Limb (tissue), 2 donors: ENCODE measurements at regions not wholly inside any gene's neighbourhood (a gene's known extent, or its start where the extent isn't known, plus 50 kb on each side); places are given as distances from the start of the nearest gene placed in this dataset.

Experiments used
- DNase-seq, 2 donors: peaks; one replicate each; pipeline ENCODE4 v3.0.0-alpha.2; 2016; ENCODE audit errors: extremely low spot score in 2 of 2

DNA sequence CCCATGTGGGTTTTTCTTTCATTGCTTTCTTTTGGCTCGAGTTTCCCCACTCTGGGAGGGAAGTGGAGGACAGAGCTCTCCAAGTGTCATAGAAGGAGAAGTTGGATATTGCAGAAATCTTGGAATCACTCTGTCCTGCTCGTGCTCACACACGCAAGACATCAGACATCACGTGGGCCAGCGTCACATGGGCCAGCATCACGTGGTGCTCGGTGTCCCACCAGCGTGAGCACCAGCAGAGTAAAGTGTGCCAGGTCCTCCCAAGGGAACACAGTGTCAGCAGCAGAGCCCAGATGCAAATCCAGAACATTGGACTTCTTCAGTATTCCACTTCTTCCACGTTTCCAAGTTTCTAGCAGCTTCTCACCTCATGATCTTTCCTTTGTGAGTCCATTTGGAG lies 327.0 kb downstream of the FOXL1 start:
- no peak for DNase-seq

DNA sequence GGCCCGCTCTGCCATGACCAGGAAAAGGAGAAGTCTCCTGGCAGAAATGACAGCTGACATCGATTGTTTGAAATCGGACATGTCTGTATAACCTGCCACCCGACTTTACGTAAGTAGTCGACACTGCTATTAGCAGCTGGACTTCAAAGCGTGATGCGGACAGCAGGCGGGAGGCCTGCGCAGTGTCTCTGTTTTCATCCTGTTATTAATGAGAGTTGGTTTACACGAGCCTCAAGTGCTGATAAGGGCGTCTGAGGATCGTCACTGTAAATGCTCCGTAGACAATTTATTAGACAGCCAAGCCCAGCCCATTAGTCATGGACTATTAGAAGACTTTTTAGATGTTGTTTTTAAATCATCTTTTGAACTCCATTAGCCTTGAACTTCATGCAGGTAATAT lies 328.3 kb downstream of the FOXL1 start:
- no peak for DNase-seq

DNA sequence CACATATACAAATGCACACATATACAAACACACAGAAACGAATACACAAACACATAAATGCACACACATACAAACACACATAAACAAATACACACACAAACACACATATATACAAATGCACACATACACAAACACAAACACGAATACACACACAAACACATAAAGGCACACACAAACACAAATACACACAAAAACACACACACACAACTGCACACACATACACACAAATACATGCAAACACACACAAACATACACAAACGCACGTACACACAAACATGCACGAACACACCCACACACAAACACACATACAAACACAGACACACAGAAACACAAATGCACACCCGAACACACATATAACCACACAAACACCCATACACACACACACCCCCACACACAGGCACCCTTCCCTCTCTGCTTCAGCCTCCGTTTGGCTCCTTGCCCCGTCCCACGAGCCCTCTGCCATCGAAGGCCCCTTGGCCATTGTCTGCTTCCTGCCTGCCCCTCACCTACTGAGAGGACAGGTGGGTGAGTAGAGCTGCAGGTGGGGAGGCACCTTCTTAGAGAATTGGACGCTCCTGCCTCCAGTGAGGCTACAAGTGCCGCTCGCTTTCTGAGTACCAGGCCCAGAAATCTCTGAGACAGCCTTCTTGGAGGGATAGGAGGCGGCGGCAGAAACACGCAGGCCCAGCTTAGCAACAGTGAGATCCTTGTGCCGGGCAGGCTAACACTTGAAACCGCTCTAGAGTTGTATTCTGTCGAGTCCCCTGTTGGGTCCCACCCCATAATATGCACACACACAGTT lies 331.2 kb downstream of the FOXL1 start:
- DNase-seq: no peak

DNA sequence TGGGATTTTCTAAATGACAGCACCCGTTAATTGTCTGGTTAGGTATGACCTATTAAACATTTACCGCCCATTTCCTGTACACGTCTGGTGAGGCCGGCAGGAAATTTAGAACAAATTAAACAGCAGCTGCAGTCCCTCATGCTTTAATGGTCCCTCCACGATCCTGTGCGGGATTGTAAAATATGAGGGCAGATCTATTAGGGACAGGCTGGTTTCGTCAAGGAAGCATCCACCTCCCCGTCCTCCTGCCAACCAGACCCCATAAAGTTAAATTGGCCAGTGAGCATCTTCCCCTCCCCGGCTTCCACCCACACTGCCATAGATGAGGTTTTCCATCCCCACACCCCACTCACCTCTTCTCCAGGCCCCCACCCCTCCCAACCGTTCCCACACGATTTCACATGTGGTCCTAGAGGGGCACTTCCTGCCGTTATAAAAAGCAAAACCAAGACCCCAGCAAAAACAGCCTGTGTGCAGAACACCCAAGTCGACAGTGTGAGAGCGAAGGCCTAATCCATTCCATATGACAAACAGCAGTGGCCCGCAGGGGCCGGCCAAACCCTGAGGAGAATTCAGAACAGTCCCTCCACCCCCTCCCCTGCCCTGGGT lies 331.9 kb downstream of the FOXL1 start:
- no peak for DNase-seq

DNA sequence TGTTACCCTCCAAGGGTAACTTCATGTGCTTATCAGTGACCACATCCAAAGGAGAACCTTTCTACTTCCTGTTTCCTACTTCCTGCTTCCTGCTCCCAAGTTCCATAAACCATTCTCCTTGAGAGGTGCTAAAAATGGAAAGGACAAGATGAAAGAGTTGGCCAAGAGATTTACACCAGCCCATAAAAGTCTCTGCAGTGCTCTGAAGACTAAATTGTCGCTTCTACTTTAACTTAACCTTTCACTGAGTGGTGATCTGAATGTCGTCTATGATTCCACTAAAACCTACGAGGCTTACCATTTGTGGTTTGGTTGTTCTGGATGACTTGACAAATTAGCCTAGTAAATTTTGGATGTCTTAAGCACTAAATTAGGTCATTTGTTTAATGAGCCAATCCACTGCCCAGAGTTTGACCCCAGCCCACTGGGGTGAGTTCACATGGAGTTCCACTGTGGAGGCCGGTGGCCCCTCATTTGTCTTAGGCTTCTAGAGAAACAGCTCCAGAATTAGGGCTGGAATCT lies 333.1 kb downstream of the FOXL1 start:
- DNase-seq: no peak

DNA sequence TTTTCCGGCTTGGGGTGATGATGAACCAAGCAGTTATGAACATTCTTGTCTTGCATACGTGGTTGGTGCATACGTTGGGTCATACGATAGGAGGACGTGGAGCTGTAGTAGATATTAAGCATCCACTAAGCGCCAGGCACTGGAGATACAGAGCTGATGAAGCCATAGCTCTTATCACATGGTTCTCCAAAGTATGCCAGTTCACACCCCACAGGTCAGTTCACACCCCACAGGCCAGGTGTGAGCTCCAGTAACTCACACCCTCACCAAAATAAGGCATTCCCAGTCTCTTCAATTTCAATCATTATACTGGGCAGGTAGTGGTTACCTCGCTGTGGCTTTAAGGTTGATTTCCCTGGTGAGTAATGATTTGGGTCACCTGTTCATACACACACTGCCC lies 335.5 kb downstream of the FOXL1 start:
- no peak for DNase-seq

DNA sequence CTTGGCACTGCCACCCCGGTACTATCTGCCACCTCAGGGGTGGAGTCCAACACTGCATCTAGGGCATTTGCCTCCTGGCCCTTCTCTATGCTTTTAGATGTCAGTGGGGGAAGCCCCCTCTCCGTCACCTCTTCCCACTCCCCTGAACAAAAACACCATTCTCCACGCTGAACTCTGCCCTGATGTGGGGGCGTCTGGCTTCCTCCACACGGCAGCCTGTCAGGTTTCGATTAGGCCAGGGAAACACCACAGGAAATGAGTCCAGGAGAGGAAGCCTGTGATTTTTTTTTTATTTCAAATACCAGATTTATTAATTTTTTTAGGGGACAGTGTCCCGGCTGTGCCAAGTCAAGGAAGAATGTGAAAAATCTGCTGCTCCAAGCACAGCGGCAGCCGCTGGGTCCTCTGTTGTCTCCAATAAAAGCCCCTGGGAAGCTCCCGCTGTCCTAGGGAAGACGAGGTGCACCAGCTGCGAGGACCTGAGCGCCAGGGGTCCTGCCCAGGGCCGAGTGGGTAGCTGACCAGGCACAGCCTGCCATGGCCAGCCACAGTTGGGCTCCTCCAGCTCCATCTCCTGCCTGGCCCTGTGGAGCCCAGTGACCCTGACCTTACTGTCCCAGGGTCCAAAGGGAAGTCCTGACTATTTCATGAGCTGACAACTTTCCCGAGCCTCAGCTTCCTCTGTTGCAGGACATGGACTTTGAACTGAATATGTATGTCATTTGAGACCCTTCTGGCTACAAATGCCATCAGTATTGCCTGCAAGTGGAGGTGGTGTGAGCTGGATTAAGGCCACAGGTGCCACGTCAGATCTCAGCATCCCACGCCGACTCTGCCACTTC lies 336.7 kb downstream of the FOXL1 start:
- no peak for DNase-seq

DNA sequence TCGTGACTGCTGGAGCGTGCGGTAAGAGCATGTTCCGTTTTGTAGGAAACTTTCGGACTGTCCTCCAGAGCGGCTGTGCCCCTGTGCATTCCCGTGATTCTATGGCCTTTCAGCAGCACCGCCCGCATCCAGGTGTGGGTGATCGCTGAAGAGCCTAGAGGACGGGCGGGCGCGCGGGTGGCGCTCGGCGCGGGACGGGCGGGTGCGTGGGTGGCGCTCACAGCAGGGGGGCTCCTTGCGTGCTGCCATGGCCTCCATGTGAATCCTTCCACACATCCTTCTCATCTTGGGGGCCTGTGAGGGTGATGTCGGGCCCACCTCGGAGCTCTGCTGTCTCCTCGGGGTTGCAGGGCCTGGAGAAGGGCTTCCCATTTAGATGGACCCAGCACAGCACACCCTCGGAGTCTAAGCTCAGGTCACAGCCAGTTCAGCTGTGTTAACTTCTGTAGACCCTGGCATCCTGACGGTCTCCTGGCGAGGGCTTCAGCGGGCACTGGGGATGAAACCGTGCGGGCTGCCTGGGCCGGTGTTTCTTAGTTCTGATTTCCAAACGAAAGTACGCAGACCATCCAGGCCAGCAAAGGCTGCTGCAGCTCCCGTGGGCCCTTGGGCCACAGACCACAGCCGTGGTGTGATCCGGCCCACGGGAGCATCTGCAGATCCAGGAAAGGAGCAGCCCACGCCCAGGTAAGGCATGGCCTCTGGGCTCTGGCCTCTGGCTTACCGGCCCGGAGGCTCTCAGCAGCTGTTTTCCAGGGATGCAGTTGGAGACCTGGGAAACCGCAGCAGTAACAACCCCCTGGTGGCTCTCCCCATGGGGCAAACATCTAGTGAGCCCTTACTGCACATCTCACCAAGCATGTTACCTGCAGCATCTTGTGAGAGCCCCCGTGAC lies 339.4 kb downstream of the FOXL1 start:
- DNase-seq: no peak

DNA sequence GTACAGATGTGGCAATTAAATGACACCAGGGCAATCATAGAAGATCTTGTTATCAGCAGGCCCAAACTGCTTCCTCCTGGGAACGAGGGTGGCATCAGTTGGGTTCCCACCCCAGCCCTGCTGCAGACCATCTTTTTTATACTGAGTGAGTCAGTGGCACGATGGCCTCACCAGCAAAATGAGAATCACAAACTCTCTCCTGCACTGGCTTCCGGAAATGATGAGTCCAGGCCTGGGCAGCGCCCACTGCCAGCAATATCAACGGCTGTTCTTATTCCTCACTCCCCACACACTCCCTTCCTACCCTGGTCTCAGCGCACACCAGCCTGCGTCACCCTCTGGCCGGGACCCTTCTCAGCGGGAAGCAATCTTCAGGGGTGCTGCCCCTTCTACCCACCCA lies 340.3 kb downstream of the FOXL1 start:
- no peak for DNase-seq

DNA sequence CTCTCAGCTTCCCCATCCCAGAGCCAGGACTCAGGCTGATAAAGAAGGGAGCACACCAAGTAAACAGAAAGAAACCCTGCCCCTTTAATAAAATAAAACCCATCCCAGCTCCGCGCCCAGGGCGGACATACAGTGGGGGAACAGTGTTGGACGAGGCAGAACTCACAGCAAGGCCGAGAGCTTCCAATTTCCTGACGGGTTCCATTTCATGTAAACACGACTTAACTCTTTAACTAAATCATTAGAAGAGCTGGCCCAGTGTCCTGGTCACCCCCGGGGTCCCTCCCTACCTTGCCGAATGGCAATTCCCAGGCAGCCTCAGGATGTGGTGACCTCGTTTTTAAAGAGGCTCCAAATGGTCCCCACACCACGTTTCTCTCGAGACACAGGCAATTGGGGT lies 340.7 kb downstream of the FOXL1 start:
- DNase-seq: no peak

DNA sequence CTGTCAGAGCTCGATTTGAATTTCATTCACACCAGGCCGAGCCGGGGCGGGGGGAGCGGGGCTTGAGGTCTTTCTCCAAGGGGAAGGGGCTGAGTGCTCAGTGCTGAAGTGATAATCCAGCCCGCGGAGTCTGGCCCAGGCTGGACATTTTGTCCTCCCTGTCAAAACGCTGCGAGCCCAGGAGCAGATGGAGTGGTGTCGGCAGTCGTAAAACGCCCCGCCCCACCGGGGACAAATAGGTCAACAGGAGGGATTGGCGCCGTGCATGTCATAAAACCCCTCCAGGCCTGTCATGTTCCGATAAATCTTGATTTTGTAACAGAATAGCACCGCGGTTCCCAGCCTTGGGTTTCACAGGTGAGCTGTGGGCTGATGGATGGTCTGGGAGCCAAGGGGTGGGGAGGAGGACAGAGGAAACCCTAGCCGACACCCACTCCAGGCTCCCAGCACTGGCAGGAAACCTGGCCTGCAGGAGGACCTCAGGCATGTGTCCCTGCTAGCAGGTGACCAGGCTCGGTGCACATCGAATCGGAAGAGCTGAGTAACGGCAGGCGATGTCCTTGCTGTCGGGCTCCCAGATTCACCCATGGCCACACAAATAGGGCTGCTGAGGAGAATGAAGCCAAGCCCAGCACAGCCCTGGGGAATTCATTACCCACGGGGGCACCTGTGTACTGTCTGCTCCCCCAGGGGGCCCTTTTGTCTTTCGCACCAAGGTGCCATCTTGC lies 341.4 kb downstream of the FOXL1 start:
- no peak for DNase-seq

DNA sequence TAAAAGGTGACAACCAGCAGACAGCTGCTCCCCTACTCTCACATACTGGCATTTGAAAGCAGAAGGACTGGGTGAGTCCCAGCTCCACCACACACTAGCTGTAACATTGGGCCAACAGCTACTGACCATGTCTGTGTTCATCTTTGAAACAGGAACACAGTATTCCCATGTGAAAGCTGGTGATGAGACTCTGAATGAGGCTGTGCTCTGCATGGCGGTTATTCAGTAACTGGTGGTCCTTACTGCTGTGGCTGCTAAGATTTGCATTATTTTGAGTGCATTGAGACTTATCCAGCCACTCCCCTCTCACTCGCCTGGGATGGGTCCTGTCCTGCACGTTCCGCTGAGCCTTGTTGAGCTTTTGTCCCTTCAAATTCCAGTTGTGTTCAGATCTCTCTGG lies 342.9 kb downstream of the FOXL1 start:
- no peak for DNase-seq

DNA sequence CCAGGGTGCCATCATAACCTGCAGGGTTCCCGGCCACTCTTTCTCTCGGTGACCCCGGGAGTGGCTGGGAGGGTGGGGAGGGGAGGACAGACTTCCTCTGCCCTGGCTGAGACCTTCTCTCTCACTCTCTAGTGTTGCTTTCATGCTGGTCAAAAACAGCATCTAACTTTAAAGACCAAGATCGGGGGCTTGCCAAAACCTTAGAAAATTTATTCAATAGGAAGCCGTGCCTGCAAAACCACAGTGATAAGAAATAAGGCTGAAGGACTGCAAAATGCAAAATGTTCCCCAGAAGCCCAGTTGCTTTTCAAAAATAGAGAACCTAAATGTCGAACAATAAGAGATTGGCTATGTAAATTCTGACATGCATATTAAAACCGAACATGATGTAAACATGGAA lies 344.0 kb downstream of the FOXL1 start:
- no peak for DNase-seq

DNA sequence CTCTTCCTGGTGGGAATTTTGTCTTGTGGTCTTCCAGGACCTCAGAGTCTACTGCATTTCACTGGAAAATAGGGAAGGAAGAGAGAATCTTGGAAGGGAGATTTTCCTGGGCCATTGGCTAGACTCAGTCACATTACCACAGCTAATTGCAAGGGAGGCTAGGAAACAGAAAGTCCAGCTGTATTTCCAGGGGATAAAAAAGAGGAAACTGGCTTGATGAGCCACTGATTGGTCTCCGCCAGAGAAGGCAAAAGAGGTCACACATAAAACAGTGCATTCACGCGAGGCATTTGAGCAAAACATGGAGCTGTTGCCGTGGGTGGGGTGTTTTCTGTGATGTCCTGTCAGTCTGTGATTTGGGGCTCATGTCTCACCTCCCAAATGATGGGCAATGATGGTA lies 345.3 kb downstream of the FOXL1 start:
- no peak for DNase-seq

DNA sequence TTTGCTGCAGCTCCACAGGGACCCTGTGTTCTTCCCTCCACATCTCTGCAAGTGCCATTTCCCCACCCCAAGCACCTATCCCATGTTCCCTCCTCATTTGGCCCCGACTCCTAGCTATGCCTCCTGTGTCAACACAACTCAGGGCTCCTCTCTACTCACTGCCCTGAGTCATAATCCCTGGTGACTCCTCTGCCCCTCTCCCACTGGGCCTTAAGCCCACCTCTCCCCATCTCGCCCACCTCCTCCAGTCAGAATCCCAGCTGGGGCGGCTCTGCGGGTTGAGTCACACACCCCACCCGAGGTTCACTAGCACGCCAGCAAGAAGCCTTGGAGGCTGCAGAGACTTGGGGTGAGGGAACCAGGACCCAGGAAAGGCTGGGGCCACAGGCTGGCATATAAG lies 346.2 kb downstream of the FOXL1 start:
- no peak for DNase-seq

DNA sequence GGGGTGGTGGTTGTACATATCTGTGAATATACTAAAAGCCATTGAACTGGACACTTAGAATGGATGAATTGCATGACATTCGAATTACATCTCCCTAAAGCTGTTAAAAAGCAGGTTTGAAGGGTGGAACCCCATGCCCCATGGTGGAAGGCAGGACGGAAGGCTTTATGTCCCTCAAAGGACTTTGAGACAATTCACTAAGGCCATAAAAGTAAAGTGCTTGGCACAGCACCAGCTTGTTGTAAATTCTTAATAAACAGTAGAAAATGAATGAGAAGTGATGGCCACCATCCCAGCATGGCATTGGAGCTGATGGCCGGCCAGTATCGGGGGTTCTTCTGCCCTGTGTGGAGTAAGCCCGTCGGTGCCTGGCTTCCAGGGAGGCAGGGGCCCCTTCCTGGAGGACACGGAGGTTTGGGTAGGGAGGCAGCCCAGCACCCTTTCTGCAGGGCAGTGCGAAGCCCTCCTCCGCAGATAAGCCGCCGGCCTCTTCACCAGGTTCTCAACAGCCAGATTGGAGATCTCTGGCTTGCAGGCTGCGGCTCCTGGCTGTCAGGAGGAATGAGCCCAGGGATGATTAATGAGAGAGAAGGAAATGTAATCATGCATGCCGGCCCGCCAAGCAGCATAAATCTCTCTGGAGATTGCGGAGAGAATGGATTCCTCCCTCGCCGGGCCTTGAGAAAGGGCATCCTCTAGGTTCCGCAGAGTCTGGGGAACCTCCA lies 346.9 kb downstream of the FOXL1 start:
- DNase-seq: no peak

DNA sequence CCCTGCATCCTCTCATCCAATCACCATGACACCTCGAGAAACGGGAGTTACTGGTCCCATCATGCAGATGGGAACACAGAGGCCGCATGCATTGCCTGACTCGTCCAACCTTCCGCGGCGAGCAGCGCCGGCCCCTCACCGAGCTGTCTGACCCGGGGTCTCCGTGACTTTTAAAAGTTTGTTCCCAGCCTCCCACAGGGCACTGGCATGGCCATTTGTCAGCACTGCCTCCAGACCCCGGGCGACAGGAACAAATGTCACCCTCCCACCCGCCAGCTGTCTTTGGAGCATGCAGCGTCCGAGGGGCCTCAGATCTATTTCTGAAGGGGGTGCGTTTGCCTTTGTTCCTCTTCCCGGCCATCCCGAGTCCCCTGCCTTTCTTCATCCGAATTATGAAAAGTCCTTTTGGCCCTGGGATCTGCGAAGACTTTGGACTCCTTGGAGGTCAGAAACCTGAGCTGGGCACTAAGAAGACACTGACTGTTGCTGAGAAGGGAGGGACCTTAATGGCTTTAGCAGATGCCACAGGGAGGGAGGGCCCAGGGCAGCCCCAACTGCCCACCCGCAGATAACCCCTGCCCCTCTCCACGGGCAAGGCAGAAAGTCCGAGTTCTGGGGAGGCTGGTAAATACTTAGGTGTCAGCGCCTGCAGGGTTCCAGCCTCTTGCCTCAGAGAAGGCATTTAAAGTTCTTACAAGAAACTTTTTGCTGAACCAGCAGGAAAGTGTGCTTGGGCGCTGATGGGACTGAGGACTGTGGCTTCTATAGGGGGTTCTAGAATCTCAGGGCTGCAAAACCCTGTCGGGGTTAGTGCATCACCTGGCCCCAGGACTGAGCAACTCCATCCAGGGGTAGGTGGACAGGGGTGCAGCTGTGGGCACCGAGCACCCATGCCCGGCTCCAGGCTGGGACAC lies 348.1 kb downstream of the FOXL1 start:
- DNase-seq: no peak

DNA sequence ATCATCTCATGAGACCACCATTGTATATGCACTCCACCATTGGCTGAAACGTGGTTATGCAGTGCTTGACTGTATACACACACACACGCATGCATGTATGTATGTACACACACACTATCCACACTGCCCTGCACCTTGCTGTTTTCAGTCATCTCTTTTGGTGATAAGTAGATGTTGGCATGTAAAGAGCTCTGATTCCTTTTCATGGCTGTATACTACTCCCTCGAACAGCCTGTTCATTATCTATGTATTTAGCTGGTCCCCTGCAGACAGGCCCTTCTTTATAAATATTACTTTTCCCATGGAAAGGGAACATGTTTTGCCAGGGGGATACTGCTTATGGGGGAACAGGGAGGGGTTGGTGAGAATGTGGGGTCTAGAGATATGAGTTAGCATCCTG lies 349.4 kb downstream of the FOXL1 start:
- DNase-seq: no peak

DNA sequence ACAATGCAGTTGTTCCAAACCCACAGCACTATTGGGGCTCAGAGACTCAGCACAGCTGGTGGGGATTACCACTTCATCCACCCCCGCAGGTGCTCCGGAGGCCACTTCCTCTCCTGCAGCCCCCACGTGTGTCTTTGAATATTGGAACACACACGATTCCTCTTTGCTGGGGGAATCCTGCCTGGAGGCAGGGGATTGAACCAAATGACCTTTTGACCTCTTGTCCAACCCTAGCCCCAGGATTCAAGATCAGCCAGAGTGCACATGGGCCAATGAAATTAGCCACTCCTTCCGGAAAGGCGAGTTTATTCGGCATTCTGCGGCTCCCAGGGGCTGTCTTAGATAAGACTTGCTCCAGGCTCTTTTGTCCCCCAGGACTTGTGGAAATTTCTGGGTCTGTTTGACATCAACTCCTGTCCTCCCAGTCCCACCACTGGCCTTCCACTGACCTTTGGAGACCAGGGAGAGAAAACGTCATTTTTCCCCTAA lies 350.2 kb downstream of the FOXL1 start:
- no peak for DNase-seq
